ENCODE measurements at regions not wholly inside any gene's neighbourhood (a gene's known extent, or its start where the extent isn't known, plus 50 kb on each side); places are given as distances from the start of the nearest gene placed in this dataset.
"Not testable (repeated sequence)": the region's sequence is repeated elsewhere in the genome, so short reads cannot be mapped to it uniquely, and the experiment has no call there.

GRCh38 chr1:14137411-14138134, 437.6 kb downstream of the PRDM2 start:
- DNase-seq (ENCODE audit: low read depth) = no peak

GRCh38 chr1:14138135-14138506, 438.1 kb downstream of the PRDM2 start:
- DNase-seq (ENCODE audit: low read depth) = no peak

GRCh38 chr1:14138687-14139086, 438.7 kb downstream of the PRDM2 start:
- no peak for DNase-seq (ENCODE audit: low read depth)

GRCh38 chr1:14140831-14141401, 440.9 kb downstream of the PRDM2 start:
- no peak for DNase-seq (ENCODE audit: low read depth)

- no peak for DNase-seq (ENCODE audit: low read depth)
These were observed 441.7 kb downstream of the PRDM2 start for GRCh38 chr1:14141656-14142055.

GRCh38 chr1:14142397-14143100, 442.6 kb downstream of the PRDM2 start:
- DNase-seq (ENCODE audit: low read depth) = no peak

GRCh38 chr1:14143777-14144176, 443.8 kb downstream of the PRDM2 start:
- no peak for DNase-seq (ENCODE audit: low read depth)

GRCh38 chr1:14148526-14148925, 448.5 kb downstream of the PRDM2 start:
- no peak for DNase-seq (ENCODE audit: low read depth)

- DNase-seq (ENCODE audit: low read depth) = no peak
These were observed 449.1 kb upstream of the KAZN start for GRCh38 chr1:14149431-14149830.

- no peak for DNase-seq (ENCODE audit: low read depth)
These were observed 441.9 kb upstream of the KAZN start for GRCh38 chr1:14156543-14156942.

GRCh38 chr1:14160781-14161180, 437.7 kb upstream of the KAZN start:
- DNase-seq (ENCODE audit: low read depth) = no peak

GRCh38 chr1:14163246-14163645, 435.2 kb upstream of the KAZN start:
- DNase-seq (ENCODE audit: low read depth) = no peak

GRCh38 chr1:14165371-14165801, 433.1 kb upstream of the KAZN start:
- DNase-seq (ENCODE audit: low read depth) = no peak

GRCh38 chr1:14167884-14168283, 430.6 kb upstream of the KAZN start:
- no peak for DNase-seq (ENCODE audit: low read depth)

GRCh38 chr1:14168326-14169063, 430.0 kb upstream of the KAZN start:
- no peak for DNase-seq (ENCODE audit: low read depth)

- no peak for DNase-seq (ENCODE audit: low read depth)
These were observed 424.9 kb upstream of the KAZN start for GRCh38 chr1:14173598-14173997.

- not testable (repeated sequence) for DNase-seq (ENCODE audit: low read depth)
These were observed 420.6 kb upstream of the KAZN start for GRCh38 chr1:14177866-14178265.

GRCh38 chr1:14180738-14181137, 417.7 kb upstream of the KAZN start:
- no peak for DNase-seq (ENCODE audit: low read depth)

GRCh38 chr1:14181191-14181795, 417.2 kb upstream of the KAZN start:
- no peak for DNase-seq (ENCODE audit: low read depth)

GRCh38 chr1:14182856-14183255, 415.6 kb upstream of the KAZN start:
- no peak for DNase-seq (ENCODE audit: low read depth)

GRCh38 chr1:14183329-14183728, 415.2 kb upstream of the KAZN start:
- no peak for DNase-seq (ENCODE audit: low read depth)

GRCh38 chr1:14184454-14184853, 414.0 kb upstream of the KAZN start:
- DNase-seq (ENCODE audit: low read depth) = no peak
